HTR-8/SVneo (cell line): ENCODE measurements at regions not wholly inside any gene's neighbourhood (a gene's known extent, or its start where the extent isn't known, plus 50 kb on each side); places are given as distances from the start of the nearest gene placed in this dataset.

Experiments used
- DNase-seq: peaks from one replicate; pipeline ENCODE4 v3.0.0; 2011; ENCODE audit warnings: low spot score, mixed read lengths; ENCODE audit not compliant: insufficient read length
- FAIRE-seq: peaks from 2 replicates; lab custom pipeline; 2011; peaks lifted over from hg19 to GRCh38; lab: Jason Lieb, UNC

GRCh38 chr19:31897292-31897691 lies 448.1 kb upstream of the ZNF507 start:
- DNase-seq = no peak

DNA sequence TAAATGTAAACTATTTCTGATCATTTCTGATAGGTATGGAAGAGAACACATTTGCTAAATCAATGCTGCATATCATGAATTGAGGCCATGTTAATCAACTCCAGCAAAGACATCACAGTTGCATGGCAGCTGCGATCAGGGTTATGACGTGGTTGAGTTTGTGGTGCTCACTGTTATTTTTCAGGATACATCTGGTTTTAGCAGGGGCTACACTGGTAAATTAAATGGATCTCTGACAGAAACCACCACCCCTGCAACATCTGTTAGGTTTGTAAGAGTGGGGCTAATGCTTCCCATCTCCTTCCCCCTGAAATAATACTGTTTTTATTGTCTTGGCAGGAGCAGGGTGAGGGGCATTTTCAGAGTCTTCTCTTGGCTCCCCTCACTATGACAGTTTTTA lies 444.4 kb upstream of the ZNF507 start:
- FAIRE-seq (no peak), DNase-seq (no peak)

More at GRCh38 chr19:31897292-31897691, 448.1 kb upstream of the ZNF507 start:
- no peak for FAIRE-seq

GRCh38 chr19:31902821-31903220 lies 442.6 kb upstream of the ZNF507 start:
- FAIRE-seq (no peak), DNase-seq (no peak)

DNA sequence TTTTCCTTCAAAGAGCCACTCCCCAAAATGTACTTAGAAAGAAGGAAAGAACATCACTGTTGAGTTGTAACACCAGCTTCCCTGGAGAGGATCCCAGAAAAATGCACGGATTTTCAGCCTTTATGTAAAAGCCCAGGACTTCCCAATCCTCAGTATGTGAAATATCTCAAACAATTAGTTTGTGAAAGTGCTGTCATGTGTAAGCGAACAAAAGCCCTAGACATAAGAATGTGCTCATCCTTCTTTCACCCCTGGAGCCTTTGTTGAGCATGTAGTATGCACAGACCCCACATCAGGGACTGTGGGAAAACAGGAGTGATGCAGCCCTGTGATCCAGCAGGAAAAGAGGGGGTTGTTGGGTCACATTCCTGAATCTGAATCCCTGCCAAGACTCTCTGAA lies 441.4 kb upstream of the ZNF507 start:
- FAIRE-seq = no peak
- DNase-seq = no peak

- DNase-seq = no peak
- FAIRE-seq = no peak
Observed at GRCh38 chr19:31906111-31906871, 439.1 kb upstream of the ZNF507 start.

GRCh38 chr19:31907661-31908060 lies 437.7 kb upstream of the ZNF507 start:
- FAIRE-seq = no peak
- no peak for DNase-seq

DNA sequence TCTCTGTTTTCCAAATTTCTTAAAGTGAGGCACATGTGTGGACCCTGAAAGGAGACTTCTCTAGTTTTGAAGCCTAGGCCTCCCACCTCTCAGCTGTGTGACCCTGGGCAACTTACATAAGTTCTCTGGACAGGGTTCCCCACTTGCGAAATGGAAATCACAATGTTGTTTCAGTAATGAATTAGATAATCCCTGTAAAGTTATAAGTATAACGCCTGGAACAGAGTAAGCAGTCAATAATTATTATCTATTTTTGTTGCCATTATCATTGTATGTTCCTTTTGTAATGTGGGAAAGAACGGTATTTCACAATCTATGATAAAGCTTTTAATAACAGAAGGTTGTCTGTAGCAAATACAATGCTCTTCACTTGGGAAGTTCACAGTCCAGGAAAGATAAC lies 437.3 kb upstream of the ZNF507 start:
- no peak for DNase-seq
- no peak for FAIRE-seq

DNA sequence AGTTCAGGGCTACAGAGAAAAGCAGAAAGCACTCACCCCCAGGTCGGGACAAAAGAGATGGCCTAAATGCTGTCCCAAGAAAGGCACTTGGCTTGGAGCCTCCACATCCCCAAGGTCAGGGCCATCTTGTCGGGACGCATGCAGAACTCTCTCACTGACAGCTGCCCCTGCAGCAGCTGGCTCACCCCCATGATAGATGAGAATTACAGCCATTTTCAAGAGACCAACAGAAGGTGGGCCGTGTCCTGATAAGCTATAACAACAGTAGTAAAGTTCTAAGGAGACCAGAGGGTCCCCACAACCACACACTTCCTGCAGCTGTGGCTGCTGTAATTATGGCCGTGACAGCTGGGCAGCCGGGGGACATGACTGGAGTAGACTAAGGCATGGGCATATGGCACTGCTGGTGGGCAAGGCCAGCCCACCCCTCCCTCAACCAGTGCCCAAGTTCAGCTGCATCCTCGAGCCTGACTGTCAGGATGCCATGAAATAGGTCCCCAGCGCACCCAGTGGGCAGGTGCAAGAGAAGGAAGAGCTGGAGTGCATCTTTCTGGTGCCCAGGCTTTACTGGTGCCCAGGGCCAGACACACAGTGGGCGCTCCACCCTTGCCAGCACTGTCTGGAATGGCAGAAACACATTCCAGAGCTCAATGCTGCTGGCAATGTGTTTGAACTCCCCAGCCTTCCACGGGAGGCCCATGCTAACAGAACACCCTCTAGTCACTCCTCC lies 436.7 kb upstream of the ZNF507 start:
- FAIRE-seq (no peak), DNase-seq (no peak)

DNA sequence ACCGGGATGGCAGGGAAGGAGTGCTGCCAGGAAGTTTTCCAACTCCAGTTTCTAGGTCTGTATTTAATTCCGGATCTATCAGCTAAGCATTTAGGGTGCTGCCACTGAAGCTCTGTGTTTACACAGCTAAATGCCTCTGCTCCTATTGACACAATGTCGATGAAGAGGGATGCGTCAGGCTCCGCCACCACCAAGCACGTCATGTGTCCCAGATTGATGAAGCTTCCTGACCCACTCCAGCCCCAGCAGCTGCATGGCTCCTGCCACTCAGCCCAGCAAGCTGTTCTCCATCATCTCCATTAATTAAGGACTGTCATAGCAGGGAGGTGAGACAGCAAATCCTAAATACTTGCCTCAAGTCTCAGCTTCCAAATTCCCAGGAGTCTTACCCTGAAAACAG lies 435.2 kb upstream of the ZNF507 start:
- FAIRE-seq (no peak), DNase-seq (no peak)

GRCh38 chr19:31911577-31911976 lies 433.8 kb upstream of the ZNF507 start:
- no peak for FAIRE-seq
- no peak for DNase-seq

DNA sequence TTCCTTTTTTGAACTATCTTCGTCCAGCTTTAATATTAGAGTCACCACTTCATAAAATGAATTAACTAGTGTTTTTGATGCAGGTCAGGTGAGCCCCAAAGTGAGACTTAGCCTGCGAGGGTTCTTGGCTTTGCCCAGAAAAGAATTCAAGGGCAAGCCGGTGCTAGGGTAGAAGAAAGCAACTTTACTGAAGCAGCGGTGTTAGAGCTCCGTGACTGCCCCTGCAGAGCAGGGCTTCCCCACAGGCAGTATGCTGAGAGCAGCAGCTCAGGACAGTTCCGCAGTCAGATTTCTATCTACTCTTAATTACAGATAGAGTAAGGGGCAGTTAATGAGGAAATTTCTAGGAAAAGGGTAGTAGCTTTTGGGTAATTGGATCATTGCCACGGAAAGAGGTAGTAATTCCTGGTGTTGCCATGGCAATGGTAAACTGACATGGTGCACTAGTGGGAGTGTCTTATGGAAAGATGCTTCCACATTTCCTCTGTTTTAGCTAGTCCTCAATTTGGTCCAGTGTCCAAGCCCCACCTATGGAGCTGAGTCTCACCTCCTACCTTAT lies 432.2 kb upstream of the ZNF507 start:
- DNase-seq (no peak), FAIRE-seq (no peak)

DNA sequence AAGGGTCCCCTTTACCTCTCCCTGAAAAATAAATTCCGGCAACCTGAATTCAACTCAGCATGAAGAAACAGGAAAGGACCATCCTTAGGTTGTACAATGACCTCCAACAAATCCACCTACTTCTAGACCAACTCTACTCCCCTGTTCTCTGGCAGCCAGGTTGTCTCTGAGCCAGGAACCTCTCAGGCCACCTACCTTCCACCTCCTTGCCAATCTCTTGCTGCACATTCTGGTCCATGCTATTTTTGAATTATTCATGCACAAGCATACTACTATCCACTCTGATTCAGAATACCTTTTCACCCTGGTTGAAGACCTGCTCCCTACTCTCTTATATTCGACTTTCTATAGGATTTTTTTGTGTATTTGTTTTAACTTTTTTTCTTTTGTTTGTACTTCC lies 415.0 kb upstream of the ZNF507 start:
- FAIRE-seq (no peak), DNase-seq (no peak)

GRCh38 chr19:31937983-31938382 lies 407.4 kb upstream of the ZNF507 start:
- no peak for DNase-seq
- FAIRE-seq = no peak

- DNase-seq = no peak
- FAIRE-seq = no peak
Observed at GRCh38 chr19:31938675-31939074, 406.7 kb upstream of the ZNF507 start.

- FAIRE-seq (no peak), DNase-seq (no peak)
Observed at GRCh38 chr19:31940396-31940795, 405.0 kb upstream of the ZNF507 start.

- DNase-seq = no peak
- FAIRE-seq = no peak
Observed at GRCh38 chr19:31943191-31943661, 402.2 kb upstream of the ZNF507 start.

- FAIRE-seq (no peak), DNase-seq (no peak)
Observed at GRCh38 chr19:31943778-31944177, 401.6 kb upstream of the ZNF507 start.

- DNase-seq (no peak), FAIRE-seq (no peak)
Observed at GRCh38 chr19:31944326-31944725, 401.1 kb upstream of the ZNF507 start.

GRCh38 chr19:31946491-31946890 lies 398.9 kb upstream of the ZNF507 start:
- DNase-seq (no peak), FAIRE-seq (no peak)

DNA sequence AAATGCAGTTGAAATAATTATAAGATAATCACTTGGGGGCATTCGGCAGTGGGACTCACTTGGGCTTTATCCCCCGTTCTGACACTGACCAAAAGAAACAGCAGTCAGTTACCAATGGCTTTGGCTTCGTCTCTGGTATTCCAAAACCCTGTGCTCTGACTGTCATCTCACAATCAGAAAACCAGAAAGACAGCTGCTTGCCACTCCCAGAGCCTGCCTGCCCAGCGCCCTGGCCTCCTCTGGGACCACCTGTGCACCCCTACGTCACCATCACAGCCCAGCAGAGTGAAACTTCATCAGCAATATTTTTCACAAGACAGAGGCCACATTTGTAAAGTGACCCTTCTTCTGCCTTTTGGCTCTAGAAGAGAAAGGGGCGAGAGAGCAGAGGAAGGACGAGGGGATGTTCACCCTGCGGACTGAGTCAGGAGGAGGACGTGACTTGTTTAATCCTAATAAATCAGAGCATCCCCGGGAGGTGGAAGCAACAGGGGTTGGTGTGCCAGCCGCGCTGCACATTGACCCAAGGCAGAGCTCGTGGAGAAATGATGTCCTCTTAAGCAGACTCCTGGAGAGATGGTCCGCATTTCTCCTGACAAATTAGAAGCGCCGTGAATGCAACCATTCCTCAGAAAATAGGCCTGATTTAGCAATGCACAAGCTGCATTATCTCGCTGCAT lies 397.8 kb upstream of the ZNF507 start:
- DNase-seq (no peak), FAIRE-seq (no peak)

GRCh38 chr19:31952693-31953092 lies 392.7 kb upstream of the ZNF507 start:
- FAIRE-seq = no peak
- no peak for DNase-seq
